IMR-90 (cell line): ENCODE measurements at regions not wholly inside any gene's neighbourhood (a gene's known extent, or its start where the extent isn't known, plus 50 kb on each side); places are given as distances from the start of the nearest gene placed in this dataset.

Experiments
- BHLHE40 ChIP-seq: fragments of 150-350 bp; IDR thresholded peaks from 2 replicates; pipeline ENCODE4 v1.6.1; 2016; ENCODE audit warnings: mild to moderate bottlenecking, low read depth, low read length
- MAFK ChIP-seq: IDR thresholded peaks from 2 replicates; pipeline ENCODE4 v1.6.1; 2012; ENCODE audit warnings: low read depth, low read length, improper control_type of control experiment
- POLR2A ChIP-seq: IDR thresholded peaks from 2 replicates; pipeline ENCODE4 v1.6.1; 2012; ENCODE audit warnings: mild to moderate bottlenecking, low read depth, low read length
- RAD21 ChIP-seq: IDR thresholded peaks from 2 replicates; pipeline ENCODE4 v1.6.1; 2012; ENCODE audit warnings: low read length, improper control_type of control experiment
- RCOR1 ChIP-seq: IDR thresholded peaks from 2 replicates; pipeline ENCODE4 v1.6.1; 2012; ENCODE audit warnings: mild to moderate bottlenecking, low read length, improper control_type of control experiment; ENCODE audit not compliant: insufficient replicate concordance
- SMC3 ChIP-seq: fragments of 150-350 bp; IDR thresholded peaks from 2 replicates; pipeline ENCODE4 v1.6.1; 2016; ENCODE audit warnings: low read depth, mild to moderate bottlenecking, antibody characterized with exemption, low read length, moderate library complexity
- TF ChIP-seq, protein P1 (sequence below): conservative IDR thresholded peaks from 2 replicates; pipeline ENCODE4 v1.5.1; 2012; ENCODE audit warnings: mild to moderate bottlenecking, low read depth, low read length, improper control_type of control experiment
- TF ChIP-seq, protein P2 (sequence below): fragments of 150-350 bp; IDR thresholded peaks from 2 replicates; pipeline ENCODE4 v1.6.1; 2017; ENCODE audit warnings: mild to moderate bottlenecking, antibody characterized with exemption, low read length, low read depth

DNA sequence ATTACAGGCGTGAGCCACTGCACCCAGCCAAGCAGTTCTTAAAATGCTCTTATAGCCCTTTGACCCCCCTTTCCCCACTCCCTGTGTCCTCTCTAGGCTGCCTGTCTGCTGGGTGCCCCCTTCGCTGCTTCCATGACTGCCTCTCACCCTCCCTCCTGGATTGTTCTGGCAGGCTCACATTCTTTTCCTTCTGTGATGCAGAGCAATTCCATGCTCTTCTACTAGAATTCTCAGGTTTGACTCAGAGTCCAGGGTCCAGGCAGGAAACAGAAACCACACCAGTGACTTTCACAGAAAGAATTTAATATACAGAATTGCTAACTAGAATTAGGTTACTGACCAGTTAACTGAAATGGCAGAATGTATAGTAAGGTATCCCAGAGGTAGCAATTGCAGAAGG is 244.8 kb downstream of the BAMBI start:
- TF ChIP-seq BHLHE40 (no peak), MAFK (no peak), RAD21 (no peak), SMC3 (no peak), RCOR1 (no peak), POLR2A (no peak)
- TF ChIP-seq, protein P1, sequence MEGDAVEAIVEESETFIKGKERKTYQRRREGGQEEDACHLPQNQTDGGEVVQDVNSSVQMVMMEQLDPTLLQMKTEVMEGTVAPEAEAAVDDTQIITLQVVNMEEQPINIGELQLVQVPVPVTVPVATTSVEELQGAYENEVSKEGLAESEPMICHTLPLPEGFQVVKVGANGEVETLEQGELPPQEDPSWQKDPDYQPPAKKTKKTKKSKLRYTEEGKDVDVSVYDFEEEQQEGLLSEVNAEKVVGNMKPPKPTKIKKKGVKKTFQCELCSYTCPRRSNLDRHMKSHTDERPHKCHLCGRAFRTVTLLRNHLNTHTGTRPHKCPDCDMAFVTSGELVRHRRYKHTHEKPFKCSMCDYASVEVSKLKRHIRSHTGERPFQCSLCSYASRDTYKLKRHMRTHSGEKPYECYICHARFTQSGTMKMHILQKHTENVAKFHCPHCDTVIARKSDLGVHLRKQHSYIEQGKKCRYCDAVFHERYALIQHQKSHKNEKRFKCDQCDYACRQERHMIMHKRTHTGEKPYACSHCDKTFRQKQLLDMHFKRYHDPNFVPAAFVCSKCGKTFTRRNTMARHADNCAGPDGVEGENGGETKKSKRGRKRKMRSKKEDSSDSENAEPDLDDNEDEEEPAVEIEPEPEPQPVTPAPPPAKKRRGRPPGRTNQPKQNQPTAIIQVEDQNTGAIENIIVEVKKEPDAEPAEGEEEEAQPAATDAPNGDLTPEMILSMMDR: no peak
- TF ChIP-seq, protein P2, sequence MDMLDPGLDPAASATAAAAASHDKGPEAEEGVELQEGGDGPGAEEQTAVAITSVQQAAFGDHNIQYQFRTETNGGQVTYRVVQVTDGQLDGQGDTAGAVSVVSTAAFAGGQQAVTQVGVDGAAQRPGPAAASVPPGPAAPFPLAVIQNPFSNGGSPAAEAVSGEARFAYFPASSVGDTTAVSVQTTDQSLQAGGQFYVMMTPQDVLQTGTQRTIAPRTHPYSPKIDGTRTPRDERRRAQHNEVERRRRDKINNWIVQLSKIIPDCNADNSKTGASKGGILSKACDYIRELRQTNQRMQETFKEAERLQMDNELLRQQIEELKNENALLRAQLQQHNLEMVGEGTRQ: no peak
